H1 (cell line): ENCODE measurements at regions not wholly inside any gene's neighbourhood (a gene's known extent, or its start where the extent isn't known, plus 50 kb on each side); places are given as distances from the start of the nearest gene placed in this dataset.

Source experiments
- CTCF ChIA-PET: fragments of 300-600 bp; sonication (Branson Sonifier 250); formaldehyde crosslinking; loops from one replicate; lab custom pipeline; 2021; ENCODE audit not compliant: partially characterized antibody; lab: Charles Lee
- POLR2A ChIA-PET: fragments of 300-600 bp; sonication (Branson Sonifier 250); formaldehyde crosslinking; loops from one replicate; lab custom pipeline; 2021; ENCODE audit warnings: inconsistent platforms; ENCODE audit not compliant: partially characterized antibody; lab: Charles Lee
- DNase-seq, 2 experiments: peaks; one replicate each; pipeline versions ENCODE4 v3.0.0 to v3.0.0-alpha.2; 2010 to 2022; ENCODE audit warnings: low spot score in 2 of 2, low read depth in 1 of 2, mixed read lengths in 1 of 2
- FAIRE-seq: peaks from 2 replicates; lab custom pipeline; 2011; peaks lifted over from hg19 to GRCh38; lab: Jason Lieb, UNC
- H2AFZ ChIP-seq: 2 replicates; pipeline ENCODE4 v1.8.1; 2012; ENCODE audit warnings: low read length, inconsistent platforms
- H2AK5ac ChIP-seq: 2 replicates; pipeline ENCODE4 v1.6.1; 2013; ENCODE audit warnings: low read depth, low read length
- H2BK120ac ChIP-seq: replicated peaks from 2 replicates; pipeline ENCODE3; 2013; ENCODE audit warnings: low read depth, low read length, inconsistent platforms
- H2BK12ac ChIP-seq: 2 replicates; pipeline ENCODE4 v1.6.1; 2013; ENCODE audit warnings: low read depth, low read length
- H2BK15ac ChIP-seq: 2 replicates; pipeline ENCODE4 v1.6.1; 2013; ENCODE audit warnings: low read length
- H2BK20ac ChIP-seq: 2 replicates; pipeline ENCODE4 v1.6.1; 2013; ENCODE audit warnings: low read length
- H2BK5ac ChIP-seq: 2 replicates; pipeline ENCODE4 v1.6.1; 2013; ENCODE audit warnings: low read depth, low read length
- H3K14ac ChIP-seq: 2 replicates; pipeline ENCODE4 v1.6.1; 2013; ENCODE audit warnings: inconsistent platforms; ENCODE audit not compliant: insufficient read length
- H3K18ac ChIP-seq: 2 replicates; pipeline ENCODE4 v1.6.1; 2013; ENCODE audit warnings: low read length; ENCODE audit errors: extremely low read depth
- H3K23ac ChIP-seq: 2 replicates; pipeline ENCODE4 v1.6.1; 2013; ENCODE audit warnings: inconsistent platforms; ENCODE audit not compliant: insufficient read length
- H3K23me2 ChIP-seq: 2 replicates; pipeline ENCODE4 v1.6.1; 2013; ENCODE audit warnings: low read depth, low read length
- H3K27ac ChIP-seq: 2 replicates; pipeline ENCODE4 v1.6.1; 2011; ENCODE audit warnings: low read depth, low read length, inconsistent platforms
- H3K27me3 ChIP-seq, 4 experiments: replicated peaks in 1 of 4; 1 replicate in 1 of 4; 2 replicates in 3 of 4; pipeline versions ENCODE4 v1.6.1 to v1.8.1; 2011 to 2013; ENCODE audit warnings: low read length in 3 of 4, mild to moderate bottlenecking in 3 of 4, inconsistent platforms in 2 of 4, mixed read lengths in 2 of 4, moderate library complexity in 1 of 4; ENCODE audit not compliant: control insufficient read depth in 3 of 4, insufficient read depth in 3 of 4; ENCODE audit errors: extremely low read depth in 1 of 4
- H3K36me3 ChIP-seq, 4 experiments: 2 replicates each; pipeline versions ENCODE4 v1.6.1 to v1.8.1; 2011 to 2013; ENCODE audit warnings: mild to moderate bottlenecking in 4 of 4, low read length in 3 of 4, moderate library complexity in 2 of 4, control low read depth in 1 of 4, inconsistent platforms in 1 of 4; ENCODE audit not compliant: insufficient read depth in 4 of 4, control insufficient read depth in 2 of 4
- H3K4ac ChIP-seq: replicated peaks from 2 replicates; pipeline ENCODE3; 2013; ENCODE audit warnings: low read length, low read depth, mixed read lengths, inconsistent platforms; ENCODE audit not compliant: insufficient read length
- H3K4me1 ChIP-seq, 4 experiments: replicated peaks in 1 of 4; 1 replicate in 1 of 4; 2 replicates in 3 of 4; pipeline versions ENCODE4 v1.6.1 to v1.8.1; 2011 to 2013; ENCODE audit warnings: low read length in 3 of 4, inconsistent platforms in 2 of 4, mixed read lengths in 1 of 4; ENCODE audit not compliant: insufficient read depth in 4 of 4, control insufficient read depth in 3 of 4
- H3K4me2 ChIP-seq, 2 experiments: 2 replicates each; pipeline versions ENCODE4 v1.6.1 to v1.8.1; 2011 to 2013; ENCODE audit warnings: low read depth in 2 of 2, low read length in 2 of 2, control low read depth in 1 of 2, inconsistent platforms in 1 of 2, mild to moderate bottlenecking in 1 of 2; ENCODE audit not compliant: insufficient read depth in 1 of 2
- H3K4me3 ChIP-seq, 4 experiments: fragments of 200-600, 300-600 bp in 1 of 4; sonication (generic), shearing (Covaris generic), sonication (Bioruptor Twin) in 1 of 4; 2 replicates each; pipeline versions ENCODE4 v1.5.1 to v1.8.1; 2011 to 2016; ENCODE audit warnings: low read length in 4 of 4, low read depth in 3 of 4, control low read depth in 2 of 4, inconsistent platforms in 2 of 4, mild to moderate bottlenecking in 2 of 4, mixed read lengths in 1 of 4, moderate library complexity in 1 of 4; ENCODE audit not compliant: insufficient read depth in 2 of 4; ENCODE audit errors: extremely low read depth in 1 of 4
- H3K56ac ChIP-seq: replicated peaks from 2 replicates; pipeline ENCODE3; 2013; ENCODE audit warnings: low read depth, mild to moderate bottlenecking, mixed read lengths, low read length, inconsistent platforms; ENCODE audit not compliant: insufficient read length
- H3K79me1 ChIP-seq: 2 replicates; pipeline ENCODE4 v1.6.1; 2013; ENCODE audit warnings: low read depth, low read length, control low read depth
- H3K79me2 ChIP-seq, 2 experiments: 2 replicates each; pipeline versions ENCODE4 v1.6.1 to v1.8.1; 2012 to 2013; ENCODE audit warnings: low read length in 2 of 2, mild to moderate bottlenecking in 2 of 2, inconsistent platforms in 1 of 2; ENCODE audit not compliant: insufficient read depth in 2 of 2, control insufficient read depth in 1 of 2
- H3K9ac ChIP-seq, 4 experiments: replicated peaks in 1 of 4; 1 replicate in 1 of 4; 2 replicates in 3 of 4; pipeline versions ENCODE4 v1.6.1 to v1.8.1; 2011 to 2013; ENCODE audit warnings: low read depth in 3 of 4, low read length in 3 of 4, control low read depth in 2 of 4, mild to moderate bottlenecking in 2 of 4, moderate library complexity in 2 of 4, inconsistent platforms in 1 of 4; ENCODE audit errors: extremely low read depth in 1 of 4
- H3K9me3 ChIP-seq, 2 experiments: 2 replicates each; pipeline versions ENCODE4 v1.6.1 to v1.8.1; 2012 to 2013; ENCODE audit warnings: mild to moderate bottlenecking in 2 of 2, moderate library complexity in 2 of 2, control low read depth in 1 of 2, inconsistent platforms in 1 of 2, low read depth in 1 of 2, low read length in 1 of 2, mixed read lengths in 1 of 2; ENCODE audit not compliant: insufficient read depth in 2 of 2
- H4K20me1 ChIP-seq, 2 experiments: replicated peaks in 1 of 2; 2 replicates each; pipeline versions ENCODE3 to v1.8.1; 2011 to 2013; ENCODE audit warnings: inconsistent platforms in 2 of 2, low read length in 2 of 2, mild to moderate bottlenecking in 1 of 2; ENCODE audit not compliant: insufficient read depth in 2 of 2, control insufficient read depth in 1 of 2
- H4K5ac ChIP-seq: 2 replicates; pipeline ENCODE4 v1.6.1; 2013; ENCODE audit warnings: low read length, low read depth, mixed read lengths, inconsistent platforms; ENCODE audit not compliant: insufficient read length
- H4K8ac ChIP-seq: 2 replicates; pipeline ENCODE4 v1.8.0; 2013; ENCODE audit warnings: mild to moderate bottlenecking, moderate library complexity, low read length, inconsistent platforms; ENCODE audit not compliant: insufficient read depth; ENCODE audit errors: extremely low read depth
- H4K91ac ChIP-seq: replicated peaks from 2 replicates; pipeline ENCODE3; 2013; ENCODE audit warnings: low read length, mixed read lengths, inconsistent platforms; ENCODE audit not compliant: insufficient read length
- HDAC2 ChIP-seq, 2 experiments: fragments of 300-600 bp in 1 of 2; sonication (generic) in 1 of 2; IDR thresholded peaks; 2 replicates each; pipeline ENCODE4 v1.6.1; 2011 to 2012; ENCODE audit warnings: low read depth in 2 of 2, low read length in 2 of 2, mild to moderate bottlenecking in 2 of 2, moderate library complexity in 2 of 2, borderline replicate concordance in 1 of 2, inconsistent platforms in 1 of 2
- KDM4A ChIP-seq: IDR thresholded peaks from one replicate; pipeline ENCODE4 v1.7.1; 2012; ENCODE audit warnings: low read depth, mild to moderate bottlenecking, moderate library complexity, low read length, inconsistent platforms; ENCODE audit not compliant: severe bottlenecking
- KDM5A ChIP-seq: fragments of 200-600 bp; IDR thresholded peaks from 2 replicates; pipeline ENCODE4 v1.7.1; 2012; ENCODE audit warnings: mild to moderate bottlenecking, low read length, inconsistent platforms, mixed read lengths
- NANOG ChIP-seq: IDR thresholded peaks from 2 replicates; pipeline ENCODE4 v1.6.1; 2011; ENCODE audit warnings: low read length, low read depth, mild to moderate bottlenecking, inconsistent platforms; ENCODE audit not compliant: insufficient read depth, poor library complexity, severe bottlenecking
- RFX5 ChIP-seq: IDR thresholded peaks from 2 replicates; pipeline ENCODE4 v1.6.1; 2011; ENCODE audit warnings: low read depth, low read length, improper control_type of control experiment, borderline replicate concordance
- RNF2 ChIP-seq: fragments of 200-900, 300-1000 bp; sonication (generic); IDR thresholded peaks from 2 replicates; pipeline ENCODE4 v1.7.1; 2016; ENCODE audit warnings: borderline replicate concordance, low read depth, mild to moderate bottlenecking, antibody characterized with exemption, low read length; ENCODE audit not compliant: poor library complexity, severe bottlenecking; ENCODE audit errors: missing control alignments
- RXRA ChIP-seq: IDR thresholded peaks from 2 replicates; pipeline ENCODE4 v1.6.1; 2011; ENCODE audit warnings: low read depth, mild to moderate bottlenecking, low read length, moderate library complexity; ENCODE audit not compliant: insufficient read depth
- SIRT6 ChIP-seq: IDR thresholded peaks from one replicate; pipeline ENCODE4 v1.7.1; 2012; ENCODE audit warnings: low read length, inconsistent platforms
- WGBS, 2 experiments: shearing (Covaris generic) in 1 of 2; methylation state at CpG; one replicate each; pipeline versions ENCODE4 v1.1.6 to v1.1.7; 2013 to 2015; ENCODE audit warnings: low lambda C conversion rate in 2 of 2, mixed read lengths in 2 of 2, inconsistent platforms in 1 of 2, low coverage in 1 of 2, missing lambda C conversion rate in 1 of 2; ENCODE audit not compliant: insufficient replicate concordance in 2 of 2, insufficient coverage in 1 of 2, insufficient read length in 1 of 2; ENCODE audit errors: extremely low coverage in 1 of 2, missing lambda C conversion rate in 1 of 2; 5-methylcytosine and 5-hydroxymethylcytosine counted together

DNA sequence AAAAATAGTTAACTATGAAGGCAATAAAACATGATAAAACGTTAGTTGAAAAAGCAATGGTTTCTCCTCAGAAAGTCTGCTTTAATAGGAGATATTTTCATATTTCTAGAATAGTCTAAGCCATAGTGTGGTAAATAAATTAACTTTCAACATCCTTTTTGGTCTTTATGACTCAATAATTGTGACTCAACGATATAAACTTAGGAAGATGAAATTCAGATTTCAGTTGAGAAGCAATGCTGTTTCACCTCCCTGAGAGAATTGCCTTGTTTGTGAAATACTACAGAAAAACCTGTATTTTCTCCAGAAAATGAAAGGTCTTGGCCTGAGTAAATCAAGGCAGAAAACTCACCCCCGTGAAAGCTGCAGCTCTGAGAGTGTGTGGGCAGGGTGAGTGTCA is 166.9 kb downstream of the ETAA1 start:
- Histone ChIP-seq H2AK5ac (no peak overlapping the region), H3K79me2 (no peaks in the 10 kb centered on the region), H3K27me3 (no peaks in the 10 kb centered on the region), H4K8ac (no peak overlapping the region), H2BK12ac (no peak overlapping the region), H3K4ac (no peak overlapping the region), H3K4me1 (no peaks in the 10 kb centered on the region), H2BK15ac (no peak overlapping the region), H4K20me1 (no peaks in the 10 kb centered on the region), H2BK20ac (no peak overlapping the region), H3K4me2 (no peak overlapping the region), H4K91ac (no peak overlapping the region), H3K14ac (no peak overlapping the region), H3K4me3 (no peak overlapping the region), H3K23ac (no peak overlapping the region), H3K9me3 (no peaks in the 10 kb centered on the region), H3K56ac (no peak overlapping the region), H3K18ac (no peak overlapping the region), H2BK120ac (no peak overlapping the region), H2AFZ (no peak overlapping the region), H3K27ac (no peak overlapping the region), H3K23me2 (no peaks in the 10 kb centered on the region; the same call in 1 of the 2 replicates), H4K5ac (no peak overlapping the region), H3K9ac (no peak overlapping the region), H3K79me1 (no peaks in the 10 kb centered on the region), H3K36me3 (no peaks in the 10 kb centered on the region), H2BK5ac (no peak overlapping the region)
- POLR2A ChIA-PET: no interaction called here
- WGBS, 2 experiments: 85% methylated on average over 3 of the region's 3 CpGs; no CpG with 5 or more reads in 1 of the 2 experiments
- FAIRE-seq: no peak
- CTCF ChIA-PET: interaction anchor here (0.7 kb wide), 1 partner anchor 87 kb away, joined by 3 read pairs; no protein-coding TSS in a partner anchor
- no peak for DNase-seq
- TF ChIP-seq KDM4A (no peak), NANOG (no peak), RNF2 (no peak), SIRT6 (no peak), KDM5A (no peak), HDAC2 (IDR thresholded peaks at IDR 0.05; ENCODE audit: borderline replicate concordance in 1 of 2, low read depth in 2 of 2, low read length in 2 of 2) (no peak), RXRA (no peak), RFX5 (no peak)
